ENCODE measurements at regions not wholly inside any gene's neighbourhood (a gene's known extent, or its start where the extent isn't known, plus 50 kb on each side); places are given as distances from the start of the nearest gene placed in this dataset.

- no peak overlapping the region for H3K27ac ChIP-seq (ENCODE audit: insufficient read depth in 1 of 2, low read depth in 1 of 2, low read length in 2 of 2, poor library complexity in 1 of 2, severe bottlenecking in 2 of 2)
- 100% methylated on average over 2 of the region's 3 CpGs for WGBS (ENCODE audit: insufficient coverage)
- ChIA-PET POLR2A (no interaction called here), CTCF (interaction anchor here (0.8 to 1.1 kb wide), 2 partner anchors 15 kb away, joined by 3 to 5 read pairs; no protein-coding TSS in a partner anchor)
- H3K36me3 ChIP-seq (ENCODE audit: control insufficient read depth in 4 of 4, insufficient read depth in 4 of 4, low read length in 3 of 4) = no peaks in the 10 kb centered on the region
- peaks cover 0 to 2% (median 0%) of the 10 kb centered on the region in 5 experiments for H3K27me3 ChIP-seq (replicated peaks in 2 of 5; ENCODE audit: control insufficient read depth in 4 of 5, insufficient read depth in 5 of 5, low read length in 4 of 5)
- no peaks in the 10 kb centered on the region for H3K4me1 ChIP-seq (ENCODE audit: control extremely low read depth in 1 of 4, control insufficient read depth in 4 of 4, insufficient read depth in 4 of 4, low read length in 3 of 4)
- H3K9me3 ChIP-seq (ENCODE audit: control extremely low read depth in 1 of 5, control insufficient read depth in 4 of 5, insufficient read depth in 2 of 5, low read depth in 1 of 5, low read length in 4 of 5) = peaks cover 0 to 3% (median 0%) of the 10 kb centered on the region in 5 experiments
- H3K4me3 ChIP-seq (ENCODE audit: control insufficient read depth in 1 of 7, extremely low read depth in 1 of 7, insufficient read depth in 4 of 7, low read depth in 2 of 7, low read length in 6 of 7) = no peak overlapping the region
- no peak for DNase-seq
Measured at GRCh38 chr18:32566960-32567359, 96.3 kb upstream of the GAREM1 start.

GRCh38 chr18:32553640-32554365 is 83.1 kb upstream of the GAREM1 start:
- ChIA-PET POLR2A (no interaction called here), CTCF (interaction anchor here (1.0 to 9.9 kb wide), 4 partner anchors 10 to 394 kb away, joined by 3 to 129 read pairs (median 5); no protein-coding TSS in a partner anchor)
- no peak overlapping the region for H3K4me3 ChIP-seq (ENCODE audit: control insufficient read depth in 1 of 7, extremely low read depth in 1 of 7, insufficient read depth in 4 of 7, low read depth in 2 of 7, low read length in 6 of 7)
- WGBS (ENCODE audit: insufficient coverage) = 100% methylated on average over 3 of the region's 3 CpGs
- no peaks in the 10 kb centered on the region for H3K9me3 ChIP-seq (ENCODE audit: control extremely low read depth in 1 of 5, control insufficient read depth in 4 of 5, insufficient read depth in 2 of 5, low read depth in 1 of 5, low read length in 4 of 5)
- peaks cover 0 to 3% (median 0%) of the 10 kb centered on the region in 5 experiments for H3K27me3 ChIP-seq (replicated peaks in 2 of 5; ENCODE audit: control insufficient read depth in 4 of 5, insufficient read depth in 5 of 5, low read length in 4 of 5)
- no peak overlapping the region for H3K27ac ChIP-seq (ENCODE audit: insufficient read depth in 1 of 2, low read depth in 1 of 2, low read length in 2 of 2, poor library complexity in 1 of 2, severe bottlenecking in 2 of 2)
- H3K4me1 ChIP-seq (ENCODE audit: control extremely low read depth in 1 of 4, control insufficient read depth in 4 of 4, insufficient read depth in 4 of 4, low read length in 3 of 4) = no peaks in the 10 kb centered on the region
- DNase-seq = no peak
- no peaks in the 10 kb centered on the region for H3K36me3 ChIP-seq (ENCODE audit: control insufficient read depth in 4 of 4, insufficient read depth in 4 of 4, low read length in 3 of 4)

DNA sequence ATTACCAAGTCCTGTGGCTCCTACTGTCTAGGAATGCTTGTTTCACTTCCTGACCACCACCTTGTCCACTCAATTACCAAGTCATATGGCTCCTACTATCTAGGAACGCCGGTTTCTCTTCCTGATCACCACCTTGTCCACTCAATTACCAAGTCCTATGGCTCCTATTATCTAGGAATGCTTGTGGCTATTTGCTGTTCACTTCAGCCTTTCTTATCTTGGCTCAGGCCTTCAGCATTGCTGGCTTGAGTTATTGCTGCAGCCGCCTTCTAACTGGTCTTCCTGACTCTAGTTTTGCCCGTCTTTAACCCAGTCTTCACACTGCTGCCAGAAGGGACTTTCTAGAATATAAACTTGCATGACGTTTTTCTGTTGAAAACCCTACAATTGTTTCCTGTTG is 82.5 kb upstream of the GAREM1 start:
- Histone ChIP-seq H3K36me3 (ENCODE audit: control insufficient read depth in 4 of 4, insufficient read depth in 4 of 4, low read length in 3 of 4) (no peaks in the 10 kb centered on the region), H3K27ac (ENCODE audit: insufficient read depth in 1 of 2, low read depth in 1 of 2, low read length in 2 of 2, poor library complexity in 1 of 2, severe bottlenecking in 2 of 2) (no peak overlapping the region), H3K4me1 (ENCODE audit: control extremely low read depth in 1 of 4, control insufficient read depth in 4 of 4, insufficient read depth in 4 of 4, low read length in 3 of 4) (no peaks in the 10 kb centered on the region), H3K9me3 (ENCODE audit: control extremely low read depth in 1 of 5, control insufficient read depth in 4 of 5, insufficient read depth in 2 of 5, low read depth in 1 of 5, low read length in 4 of 5) (no peaks in the 10 kb centered on the region), H3K27me3 (replicated peaks in 2 of 5; ENCODE audit: control insufficient read depth in 4 of 5, insufficient read depth in 5 of 5, low read length in 4 of 5) (peaks cover 0 to 6% (median 0%) of the 10 kb centered on the region in 5 experiments), H3K4me3 (ENCODE audit: control insufficient read depth in 1 of 7, extremely low read depth in 1 of 7, insufficient read depth in 4 of 7, low read depth in 2 of 7, low read length in 6 of 7) (no peak overlapping the region)
- ChIA-PET CTCF (interaction anchor here (1.0 to 9.9 kb wide), 6 partner anchors 11 to 394 kb away, joined by 3 to 129 read pairs (median 3); no protein-coding TSS in a partner anchor), POLR2A (no interaction called here)
- 86% methylated on average over 3 of the region's 5 CpGs for WGBS (ENCODE audit: insufficient coverage)
- no peak for DNase-seq

GRCh38 chr18:32552421-32553030 is 81.8 kb upstream of the GAREM1 start:
- DNase-seq = peak; percentile 69 to 84 (median 78)
- Histone ChIP-seq H3K4me1 (ENCODE audit: control extremely low read depth in 1 of 4, control insufficient read depth in 4 of 4, insufficient read depth in 4 of 4, low read length in 3 of 4) (no peaks in the 10 kb centered on the region), H3K9me3 (ENCODE audit: control extremely low read depth in 1 of 5, control insufficient read depth in 4 of 5, insufficient read depth in 2 of 5, low read depth in 1 of 5, low read length in 4 of 5) (no peaks in the 10 kb centered on the region), H3K36me3 (ENCODE audit: control insufficient read depth in 4 of 4, insufficient read depth in 4 of 4, low read length in 3 of 4) (no peaks in the 10 kb centered on the region), H3K27me3 (replicated peaks in 2 of 5; ENCODE audit: control insufficient read depth in 4 of 5, insufficient read depth in 5 of 5, low read length in 4 of 5) (peaks cover 0 to 6% (median 0%) of the 10 kb centered on the region in 5 experiments), H3K4me3 (ENCODE audit: control insufficient read depth in 1 of 7, extremely low read depth in 1 of 7, insufficient read depth in 4 of 7, low read depth in 2 of 7, low read length in 6 of 7) (no peak overlapping the region), H3K27ac (ENCODE audit: insufficient read depth in 1 of 2, low read depth in 1 of 2, low read length in 2 of 2, poor library complexity in 1 of 2, severe bottlenecking in 2 of 2) (no peak overlapping the region)
- ChIA-PET POLR2A (no interaction called here), CTCF (interaction anchor here (0.7 to 9.9 kb wide), 12 partner anchors 12 to 393 kb away, joined by 3 to 129 read pairs (median 4); no protein-coding TSS in a partner anchor)
- 6% methylated on average over 3 of the region's 4 CpGs for WGBS (ENCODE audit: insufficient coverage)

DNA sequence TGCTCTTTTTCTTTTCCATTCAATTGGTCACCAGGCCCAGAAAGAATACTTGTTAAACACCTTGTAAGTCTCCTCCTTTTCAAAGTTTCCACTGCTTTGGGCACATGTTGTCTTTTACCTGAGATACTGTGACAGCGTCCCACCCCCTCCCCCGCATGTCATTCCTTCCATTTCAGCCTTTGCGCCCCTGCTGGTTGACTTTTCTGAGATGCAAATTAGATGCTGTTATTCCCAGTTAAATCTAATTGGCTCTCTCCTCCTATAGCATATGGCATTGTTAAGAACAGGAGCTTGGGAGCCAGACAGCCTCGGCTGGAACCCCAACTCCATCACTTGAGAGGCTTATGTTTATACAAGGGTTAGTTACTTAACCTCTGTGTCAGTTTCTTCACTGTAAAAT is 80.3 kb upstream of the GAREM1 start:
- no peak overlapping the region for H3K27ac ChIP-seq (ENCODE audit: insufficient read depth in 1 of 2, low read depth in 1 of 2, low read length in 2 of 2, poor library complexity in 1 of 2, severe bottlenecking in 2 of 2)
- peaks cover 0 to 3% (median 0%) of the 10 kb centered on the region in 5 experiments for H3K27me3 ChIP-seq (replicated peaks in 2 of 5; ENCODE audit: control insufficient read depth in 4 of 5, insufficient read depth in 5 of 5, low read length in 4 of 5)
- CTCF ChIA-PET = interaction anchor here (0.6 to 9.9 kb wide), 11 partner anchors 9 to 1711 kb away, joined by 3 to 129 read pairs (median 5); no protein-coding TSS in a partner anchor
- no peak for DNase-seq
- H3K9me3 ChIP-seq (ENCODE audit: control extremely low read depth in 1 of 5, control insufficient read depth in 4 of 5, insufficient read depth in 2 of 5, low read depth in 1 of 5, low read length in 4 of 5) = no peaks in the 10 kb centered on the region
- POLR2A ChIA-PET = interaction anchor here (0.6 kb wide), 1 partner anchor 393 kb away, joined by 6 read pairs; no protein-coding TSS in a partner anchor
- H3K4me3 ChIP-seq (ENCODE audit: control insufficient read depth in 1 of 7, extremely low read depth in 1 of 7, insufficient read depth in 4 of 7, low read depth in 2 of 7, low read length in 6 of 7) = no peak overlapping the region
- no peaks in the 10 kb centered on the region for H3K36me3 ChIP-seq (ENCODE audit: control insufficient read depth in 4 of 4, insufficient read depth in 4 of 4, low read length in 3 of 4)
- no peaks in the 10 kb centered on the region for H3K4me1 ChIP-seq (ENCODE audit: control extremely low read depth in 1 of 4, control insufficient read depth in 4 of 4, insufficient read depth in 4 of 4, low read length in 3 of 4)
- no CpG with 5 or more reads among the region's 4 CpGs for WGBS (ENCODE audit: insufficient coverage)

GRCh38 chr18:32549248-32550110 is 78.8 kb upstream of the GAREM1 start:
- 0% methylated on average over 2 of the region's 5 CpGs for WGBS (ENCODE audit: insufficient coverage)
- POLR2A ChIA-PET = no interaction called here
- no peaks in the 10 kb centered on the region for H3K9me3 ChIP-seq (ENCODE audit: control extremely low read depth in 1 of 5, control insufficient read depth in 4 of 5, insufficient read depth in 2 of 5, low read depth in 1 of 5, low read length in 4 of 5)

More at GRCh38 chr18:32549248-32550110, 78.8 kb upstream of the GAREM1 start:
- H3K27me3 ChIP-seq (replicated peaks in 2 of 5; ENCODE audit: control insufficient read depth in 4 of 5, insufficient read depth in 5 of 5, low read length in 4 of 5) = peaks cover 0 to 3% (median 0%) of the 10 kb centered on the region in 5 experiments
- CTCF ChIA-PET = interaction anchor here (0.6 to 9.9 kb wide), 17 partner anchors 9 to 398 kb away, joined by 3 to 129 read pairs (median 3); partner anchors contain the start of gene GAREM1
- H3K27ac ChIP-seq (ENCODE audit: insufficient read depth in 1 of 2, low read depth in 1 of 2, low read length in 2 of 2, poor library complexity in 1 of 2, severe bottlenecking in 2 of 2) = no peak overlapping the region
- H3K4me3 ChIP-seq (ENCODE audit: control insufficient read depth in 1 of 7, extremely low read depth in 1 of 7, insufficient read depth in 4 of 7, low read depth in 2 of 7, low read length in 6 of 7) = no peak overlapping the region
- peak; percentile 62 to 82 (median 75) for DNase-seq
- no peaks in the 10 kb centered on the region for H3K4me1 ChIP-seq (ENCODE audit: control extremely low read depth in 1 of 4, control insufficient read depth in 4 of 4, insufficient read depth in 4 of 4, low read length in 3 of 4)
- H3K36me3 ChIP-seq (ENCODE audit: control insufficient read depth in 4 of 4, insufficient read depth in 4 of 4, low read length in 3 of 4) = no peaks in the 10 kb centered on the region

Data from common myeloid progenitor, CD34-positive (primary cell).